Suppressor macrophage (primary cell): ENCODE measurements at regions not wholly inside any gene's neighbourhood (a gene's known extent, or its start where the extent isn't known, plus 50 kb on each side); places are given as distances from the start of the nearest gene placed in this dataset.

ENCODE experiments used
- DNase-seq, 4 experiments: peaks; one replicate each; pipeline ENCODE4 v3.0.0-alpha.2; 2020 to 2022

DNA sequence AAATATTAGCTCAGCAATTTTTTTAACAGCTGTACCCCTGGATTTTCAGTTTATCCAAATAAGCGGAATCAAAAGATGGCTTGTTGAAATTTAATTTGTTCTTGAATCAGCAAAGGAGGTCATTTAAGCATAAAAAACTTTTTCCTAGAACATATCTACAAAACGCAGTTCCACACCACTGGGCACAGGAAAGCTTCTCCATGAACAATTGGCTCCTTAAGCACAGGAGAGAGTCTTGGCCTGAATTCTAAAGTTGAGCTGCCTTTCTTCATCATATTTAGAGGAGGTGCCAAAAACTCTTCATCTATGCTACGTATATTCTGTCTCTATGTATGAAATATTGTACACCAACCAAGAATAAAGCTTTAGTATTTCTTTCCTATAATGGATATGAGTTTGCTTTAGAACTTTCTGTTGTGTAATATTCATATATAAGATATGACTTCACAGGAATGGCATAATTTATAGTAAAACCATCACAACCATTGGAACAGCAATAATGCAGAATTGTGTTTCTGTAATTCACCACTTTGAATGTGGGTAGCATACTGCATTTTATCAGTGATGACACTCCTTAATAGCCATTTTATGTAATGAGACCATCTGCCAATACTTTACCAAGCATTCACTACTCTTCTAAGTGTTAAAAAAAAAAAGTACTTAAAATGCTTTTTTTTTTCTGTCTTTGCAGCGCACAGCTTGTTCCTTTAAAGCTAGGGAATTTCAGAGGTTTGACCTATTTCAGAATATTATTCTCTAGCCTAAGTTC lies 263.7 kb downstream of the SLITRK6 start:
- DNase-seq = no peak

DNA sequence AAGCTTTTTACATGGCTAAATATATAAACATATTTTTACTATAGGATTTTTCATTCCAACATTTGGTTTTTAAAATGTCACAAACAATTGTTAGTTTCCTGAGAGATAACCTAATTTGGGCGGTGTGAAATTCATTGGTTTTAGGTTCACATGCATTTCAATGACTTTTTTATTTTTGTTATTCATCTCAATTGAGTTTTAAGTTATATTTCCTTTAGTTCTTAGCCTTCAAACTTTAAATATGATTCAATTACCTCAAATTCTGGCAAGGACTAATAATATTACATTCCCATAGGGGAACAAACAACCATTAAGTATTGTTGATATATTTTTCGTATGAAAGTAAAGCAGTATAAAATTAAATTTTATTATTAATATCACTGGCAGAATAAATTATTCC lies 265.3 kb downstream of the SLITRK6 start:
- no peak for DNase-seq

DNA sequence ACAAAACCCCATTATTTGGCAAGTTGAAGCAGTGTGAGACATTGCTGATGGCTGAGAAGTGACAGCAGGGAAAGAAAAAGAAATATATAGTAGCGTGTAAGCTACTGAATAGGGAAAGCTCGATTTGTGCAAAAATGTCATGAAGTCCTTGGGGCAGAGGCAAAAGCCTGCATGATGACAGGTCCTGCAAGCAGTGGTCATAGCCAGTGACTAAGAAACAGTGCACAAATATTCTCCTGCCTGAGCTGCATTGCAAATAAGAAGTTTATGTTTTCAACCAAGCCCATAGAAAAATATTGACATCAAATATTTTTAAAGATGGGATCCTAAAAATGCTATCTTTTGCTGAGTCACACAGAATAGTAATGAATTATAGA lies 270.0 kb downstream of the SLITRK6 start:
- no peak for DNase-seq

DNA sequence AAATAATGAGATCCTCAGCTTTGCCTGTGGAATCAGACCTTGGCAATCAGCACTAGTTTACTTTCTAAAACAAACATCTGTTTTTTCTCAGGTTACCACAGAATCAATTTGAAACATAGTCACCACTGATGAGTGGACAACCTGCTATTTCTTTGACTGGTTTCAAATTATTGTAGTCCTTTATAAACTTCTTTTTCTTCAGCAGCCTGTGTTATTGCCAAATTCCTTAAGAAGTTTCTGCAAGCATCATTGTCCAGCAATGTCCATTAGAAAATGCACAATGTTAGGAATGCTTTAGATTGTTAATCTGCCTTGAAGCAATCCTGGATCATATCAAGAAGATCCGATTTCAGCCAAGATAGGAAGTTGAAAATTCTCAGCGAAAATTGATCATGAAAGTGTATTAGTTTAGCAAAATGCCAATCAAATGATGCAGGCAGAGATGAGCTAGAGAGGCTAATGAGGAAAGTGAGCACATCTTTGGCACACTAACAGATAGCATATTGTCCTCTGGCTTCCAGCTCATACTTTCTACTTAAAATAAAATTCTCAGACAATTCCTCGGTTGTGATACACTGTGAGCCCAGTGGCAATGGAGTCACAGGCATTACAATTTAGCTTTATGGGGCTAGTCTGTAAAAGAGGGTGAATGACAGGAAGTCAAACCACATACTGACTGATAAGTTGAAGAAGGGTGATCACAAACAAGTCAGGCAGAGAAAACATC lies 270.6 kb downstream of the SLITRK6 start:
- DNase-seq = no peak

DNA sequence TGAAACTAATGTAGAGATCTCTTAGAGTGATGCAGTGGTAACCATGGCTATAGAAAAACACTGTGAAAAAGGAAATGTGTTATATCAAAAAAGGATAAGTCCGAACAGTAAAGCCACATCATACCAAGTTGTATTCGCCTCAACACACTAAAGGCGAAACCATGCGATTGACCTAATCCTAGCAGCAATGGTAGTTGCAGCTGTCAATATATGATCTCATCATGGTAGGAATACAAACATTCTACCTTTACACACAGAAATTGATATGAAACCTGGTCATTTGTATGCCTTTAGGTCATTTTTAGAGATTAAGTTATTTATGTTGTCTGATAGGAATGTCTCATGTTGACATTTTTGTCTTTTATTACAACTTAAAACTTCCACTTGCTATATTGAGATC lies 271.9 kb downstream of the SLITRK6 start:
- no peak for DNase-seq

DNA sequence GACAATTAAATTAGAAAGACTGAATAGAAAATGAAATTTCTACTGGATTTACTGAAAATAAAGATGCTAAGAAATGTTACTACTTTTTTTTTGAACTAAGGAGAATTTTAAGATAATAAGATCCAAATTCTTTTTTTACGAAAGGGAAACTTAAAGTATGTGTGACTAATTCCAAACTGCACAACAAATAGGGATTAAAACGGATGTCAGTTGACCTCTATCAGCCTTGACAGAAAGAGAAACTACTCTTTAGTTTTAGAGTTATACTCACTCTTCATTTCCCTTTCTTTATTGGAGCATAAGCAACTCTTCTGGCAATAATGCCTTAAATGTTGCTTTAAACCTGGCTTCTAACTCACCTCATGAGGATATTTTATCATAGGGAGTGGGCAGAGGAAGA lies 273.8 kb downstream of the SLITRK6 start:
- no peak for DNase-seq

DNA sequence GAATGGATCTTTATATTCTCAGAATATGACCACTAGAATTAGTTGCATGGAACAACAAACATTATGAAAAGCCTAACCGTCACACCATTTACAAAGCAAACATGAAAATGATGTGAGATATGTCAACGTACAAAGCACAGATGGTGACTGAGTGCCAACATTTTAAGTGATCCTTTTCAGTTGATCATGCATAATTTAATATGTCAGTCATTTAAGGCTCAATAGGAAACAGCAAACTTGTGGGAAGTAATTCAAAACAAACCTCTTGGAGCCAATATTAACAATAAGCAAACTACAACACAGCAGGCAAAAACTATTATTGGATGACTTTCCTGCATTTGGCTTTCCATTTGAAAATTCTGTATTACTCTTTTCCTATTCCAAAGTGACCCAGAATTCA lies 277.6 kb downstream of the SLITRK6 start:
- no peak for DNase-seq

DNA sequence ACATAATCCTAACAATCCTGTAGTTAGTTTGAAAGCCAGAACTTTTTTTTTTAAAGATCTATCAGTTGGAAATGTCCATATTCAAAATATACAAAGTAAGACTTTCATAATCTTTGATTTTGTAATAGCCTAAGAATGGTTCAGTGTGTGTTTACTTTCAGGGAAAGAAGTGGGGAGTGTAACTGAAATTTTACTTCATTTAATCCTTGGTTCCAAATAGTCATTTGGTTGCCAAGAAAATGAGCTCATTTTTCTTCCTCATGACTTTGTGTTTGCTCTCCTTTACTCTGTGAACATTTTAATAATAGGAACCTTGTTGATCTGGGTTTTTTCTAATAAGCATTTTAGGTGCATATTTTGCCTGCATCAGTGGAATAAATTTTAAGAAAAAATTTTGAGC lies 278.8 kb downstream of the SLITRK6 start:
- no peak for DNase-seq

DNA sequence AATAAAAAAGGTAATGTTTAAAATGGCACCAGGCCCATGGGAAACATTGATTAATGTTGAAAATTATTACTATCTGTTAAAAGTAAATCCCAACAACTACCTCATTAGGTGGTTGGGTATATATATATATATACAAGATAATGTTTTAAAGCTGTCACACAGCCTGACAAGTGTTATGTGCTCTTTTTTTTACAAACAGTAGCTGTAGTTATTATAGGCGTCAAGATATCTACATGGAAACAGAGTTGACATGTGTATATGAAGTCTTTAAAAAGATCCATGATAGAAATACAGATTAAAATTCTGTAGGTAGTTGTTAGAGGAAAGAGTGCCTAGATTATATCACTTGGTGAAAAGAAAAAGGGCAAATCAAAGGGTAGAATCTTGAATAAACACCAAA lies 279.9 kb downstream of the SLITRK6 start:
- no peak for DNase-seq

DNA sequence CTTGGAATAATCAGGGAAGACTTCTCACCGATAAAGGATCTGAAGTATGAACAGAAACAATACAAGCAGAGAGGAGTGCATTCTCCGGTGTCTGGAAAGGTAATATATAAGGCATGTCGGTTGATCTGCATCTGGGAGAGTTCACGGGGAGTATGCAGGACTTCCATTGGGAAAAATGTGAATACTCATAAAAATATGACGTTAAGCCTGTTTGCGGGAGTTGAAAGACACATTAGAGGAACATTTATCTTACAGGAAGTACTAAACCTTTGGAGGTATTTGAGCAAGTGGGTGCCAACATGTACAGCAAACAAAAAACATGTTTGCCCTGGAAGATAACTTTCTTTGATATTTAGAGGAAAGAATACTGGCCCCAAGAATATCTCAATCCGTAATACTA lies 286.8 kb downstream of the SLITRK6 start:
- no peak for DNase-seq

DNA sequence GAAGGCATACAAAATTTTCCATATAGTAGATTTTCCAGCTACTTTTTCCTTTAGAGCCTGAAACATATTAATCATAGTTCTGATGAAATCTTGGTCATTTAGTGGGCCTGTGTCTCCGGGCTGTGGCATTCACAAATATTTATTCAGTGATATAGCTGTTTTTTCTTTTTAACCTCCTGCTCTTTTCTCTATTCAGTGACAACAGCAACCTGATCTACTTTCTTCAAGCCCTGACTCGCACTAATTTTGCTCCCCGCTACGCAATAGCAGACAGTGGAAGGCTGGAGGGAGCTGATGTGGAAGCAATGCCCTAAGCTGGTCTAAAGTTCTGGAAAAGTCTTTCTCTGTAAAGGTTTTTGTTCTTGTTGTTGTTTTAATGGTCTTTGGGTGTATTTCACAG lies 289.7 kb downstream of the SLITRK6 start:
- DNase-seq = no peak

DNA sequence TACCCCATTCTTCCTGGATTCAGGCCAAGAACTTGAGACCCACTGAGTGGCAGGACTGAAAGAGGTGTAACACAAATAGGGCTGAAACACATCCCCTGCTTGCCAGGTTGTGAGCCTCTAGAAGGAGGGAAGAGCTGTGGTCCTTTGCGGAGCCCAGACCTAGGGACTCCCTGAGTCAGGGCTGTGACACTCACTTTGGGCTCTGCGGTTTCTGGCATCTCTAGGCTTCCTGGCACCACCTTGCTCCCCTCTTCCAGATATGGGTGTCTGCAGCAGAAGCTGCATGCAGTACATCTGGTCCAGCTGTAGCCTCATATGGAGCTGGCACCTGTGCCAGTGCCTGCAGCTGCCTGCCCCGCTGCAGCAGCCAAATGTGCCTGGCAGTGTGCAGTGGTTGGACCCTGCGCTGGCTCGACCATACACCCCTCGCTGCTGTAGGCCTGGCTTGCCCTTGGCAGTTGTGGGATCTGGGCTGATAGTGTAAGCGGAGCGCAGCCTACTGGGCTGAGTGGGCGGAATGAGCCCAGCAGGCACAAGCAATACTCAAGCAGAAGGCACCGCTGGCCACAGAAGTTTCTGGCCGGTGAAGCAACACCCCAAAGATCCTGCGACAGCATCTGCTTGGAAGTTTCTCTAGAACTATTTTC lies 290.4 kb downstream of the SLITRK6 start:
- no peak for DNase-seq

DNA sequence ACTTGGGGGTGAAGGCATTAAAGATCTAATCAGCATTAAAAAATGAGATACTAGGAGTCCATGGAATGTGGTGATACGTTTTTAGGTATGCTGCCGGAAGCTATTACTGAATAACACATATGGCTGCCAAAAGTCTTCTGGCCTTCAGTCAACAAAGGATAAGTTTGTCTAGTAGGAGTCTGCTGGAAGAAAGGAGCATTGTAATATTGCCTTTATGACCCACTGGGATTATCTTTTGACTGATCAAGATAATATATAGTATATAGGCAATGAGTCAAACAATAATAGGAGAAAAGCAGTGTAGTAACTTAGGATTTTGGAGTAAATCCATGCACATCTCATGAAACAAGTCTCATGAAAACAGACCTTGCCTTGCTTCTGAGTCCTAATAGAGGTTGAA lies 295.4 kb downstream of the SLITRK6 start:
- no peak for DNase-seq

DNA sequence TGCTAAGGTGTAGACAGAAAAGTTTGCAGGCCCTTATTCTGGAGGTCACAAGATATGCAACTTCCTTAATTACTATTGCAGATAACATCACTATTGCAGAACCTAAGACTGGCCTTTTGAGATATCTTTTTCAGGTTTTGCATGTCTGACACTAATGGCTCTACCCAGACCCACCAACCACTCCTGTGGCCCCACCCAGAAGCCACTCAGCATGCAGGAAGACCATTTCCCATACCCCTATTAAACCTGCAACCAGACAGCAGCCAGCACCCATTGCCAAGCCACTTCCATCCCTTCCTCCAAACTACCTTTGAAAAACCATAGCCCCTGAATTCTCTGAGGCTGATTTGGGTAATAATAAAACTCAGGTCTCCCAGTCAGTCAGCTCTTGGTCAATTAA lies 297.6 kb downstream of the SLITRK6 start:
- no peak for DNase-seq

DNA sequence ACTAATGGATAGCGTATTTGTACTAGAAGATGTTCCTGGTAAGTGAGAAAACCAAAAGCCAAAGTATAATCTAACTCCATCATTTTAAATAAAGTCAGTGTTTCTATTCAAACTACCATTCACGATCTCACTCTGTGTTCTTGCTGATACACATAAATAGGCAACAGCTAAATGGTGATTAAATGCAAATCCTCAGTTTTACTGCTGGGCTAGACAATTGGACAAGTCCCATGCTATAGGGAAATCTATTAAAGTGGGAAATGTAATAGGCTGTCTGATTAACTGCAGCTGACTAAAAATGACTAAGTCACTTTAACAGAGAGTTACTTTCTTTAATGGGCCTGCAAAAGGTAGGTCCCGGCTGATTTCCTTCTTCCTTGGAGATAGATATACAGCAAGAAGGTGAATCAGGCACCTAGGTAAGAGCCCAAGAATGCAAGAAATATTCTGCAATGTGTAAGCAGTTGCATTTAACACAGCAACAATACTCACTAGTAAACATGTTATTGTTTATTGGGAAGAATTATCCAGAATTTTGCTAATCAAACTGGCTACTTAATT lies 298.4 kb downstream of the SLITRK6 start:
- no peak for DNase-seq

DNA sequence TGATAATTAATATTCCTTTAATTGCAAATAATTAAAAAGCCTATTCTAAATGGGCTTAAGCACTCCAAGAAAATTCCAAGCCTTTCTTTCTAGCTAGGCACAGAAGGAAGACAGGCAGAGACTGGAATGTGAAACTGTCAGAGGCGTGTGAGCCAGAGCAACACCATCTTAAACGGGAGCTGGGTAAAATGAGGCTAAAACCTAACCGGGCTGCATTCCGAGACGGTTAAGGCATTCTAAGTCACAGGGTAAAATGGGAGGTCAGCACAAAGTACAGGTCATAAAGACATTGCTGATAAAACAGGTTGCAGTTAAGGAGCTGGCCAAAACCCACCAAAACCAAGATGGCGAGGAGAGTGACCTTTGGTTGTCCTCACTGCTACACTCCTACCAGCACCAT lies 300.4 kb downstream of the SLITRK6 start:
- DNase-seq = no peak

DNA sequence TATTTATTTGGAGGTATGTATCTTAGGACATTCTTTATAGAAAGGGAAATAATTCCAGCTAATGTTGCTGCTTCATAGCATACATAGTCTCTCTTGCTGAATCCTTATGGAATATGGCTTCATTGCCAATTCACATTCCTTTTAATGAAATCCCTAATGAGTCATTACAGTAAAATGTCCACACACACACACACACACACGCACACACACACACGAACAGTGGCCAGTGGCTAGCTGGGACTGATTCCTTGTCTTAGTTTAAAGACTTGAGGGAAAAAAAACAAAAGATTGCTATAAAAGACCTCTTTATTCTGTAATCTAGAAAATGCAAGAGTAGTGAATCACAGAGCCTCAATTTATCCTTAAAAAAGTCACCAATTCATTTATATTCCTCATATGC lies 301.6 kb downstream of the SLITRK6 start:
- no peak for DNase-seq

DNA sequence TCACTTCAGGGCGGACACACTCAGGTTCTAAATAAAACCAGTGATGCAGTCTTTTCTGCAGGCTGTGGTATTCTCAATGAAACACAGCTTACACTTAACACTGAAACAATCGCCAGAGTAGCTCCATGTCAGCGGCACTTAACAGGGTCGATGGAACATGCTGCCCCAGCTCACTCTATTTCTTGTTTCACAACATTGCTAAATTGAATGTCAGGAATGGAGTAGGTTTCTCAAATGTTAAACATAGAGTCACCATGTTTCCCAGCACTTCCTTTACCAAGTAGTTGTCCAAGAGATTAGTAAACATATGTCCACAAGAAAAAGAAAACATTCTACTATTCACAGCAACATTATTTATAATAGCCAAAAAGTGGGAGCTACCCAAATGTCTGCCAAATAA lies 306.9 kb downstream of the SLITRK6 start:
- no peak for DNase-seq

DNA sequence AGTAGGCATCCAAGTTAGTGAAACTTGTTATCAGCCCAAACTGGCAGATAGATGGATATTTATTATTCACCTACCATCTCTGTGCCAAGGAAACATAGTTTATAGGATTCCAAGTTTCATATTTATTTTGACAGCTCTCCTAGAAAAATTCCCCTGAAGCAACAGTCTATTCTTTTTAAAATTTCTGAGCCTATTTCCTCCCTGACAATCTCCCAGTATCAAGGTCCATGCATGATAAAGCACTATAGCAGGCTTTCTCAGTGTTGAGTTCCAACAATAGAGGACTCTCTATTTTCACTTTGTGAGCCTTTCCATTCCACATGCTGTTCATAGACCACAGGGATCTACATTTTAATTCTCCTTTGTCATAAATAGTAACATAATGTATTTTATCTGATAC lies 312.6 kb downstream of the SLITRK6 start:
- DNase-seq = no peak

DNA sequence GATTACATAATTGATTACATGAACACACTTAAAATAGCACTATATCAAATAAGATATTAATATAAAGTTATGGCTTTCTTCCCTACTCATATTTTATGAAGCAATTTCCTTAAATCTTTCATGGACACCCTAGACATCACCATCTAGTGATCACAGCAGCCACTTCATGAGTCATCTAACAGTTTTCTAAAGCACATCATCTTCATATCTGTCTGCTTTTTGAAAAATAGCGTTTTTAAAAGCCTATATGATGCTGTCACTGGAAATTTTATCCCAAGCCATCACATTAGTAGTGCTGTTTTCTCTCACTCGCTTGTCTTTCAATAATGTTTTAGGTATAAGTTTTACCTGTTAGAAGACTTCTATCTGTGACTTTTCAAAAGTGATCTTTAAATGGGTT lies 326.1 kb downstream of the SLITRK6 start:
- no peak for DNase-seq

DNA sequence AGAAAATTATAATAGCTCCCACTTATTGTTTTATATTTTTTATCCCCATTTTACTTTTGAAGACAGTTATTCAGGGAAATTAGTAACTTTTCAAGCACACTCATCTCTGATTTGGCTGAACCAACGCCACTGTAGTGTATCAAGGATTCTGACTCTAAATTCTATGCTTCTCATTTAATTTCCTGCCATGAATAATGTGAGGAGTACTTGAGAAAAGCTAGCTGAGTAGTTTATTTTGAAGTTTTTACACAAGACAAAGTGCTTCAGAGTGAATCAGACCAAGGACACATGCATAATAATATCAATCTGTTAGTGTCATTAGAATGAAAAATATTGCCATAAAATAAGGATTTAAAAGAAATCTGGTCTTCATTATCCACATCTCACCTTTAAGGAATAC lies 329.9 kb downstream of the SLITRK6 start:
- no peak for DNase-seq

DNA sequence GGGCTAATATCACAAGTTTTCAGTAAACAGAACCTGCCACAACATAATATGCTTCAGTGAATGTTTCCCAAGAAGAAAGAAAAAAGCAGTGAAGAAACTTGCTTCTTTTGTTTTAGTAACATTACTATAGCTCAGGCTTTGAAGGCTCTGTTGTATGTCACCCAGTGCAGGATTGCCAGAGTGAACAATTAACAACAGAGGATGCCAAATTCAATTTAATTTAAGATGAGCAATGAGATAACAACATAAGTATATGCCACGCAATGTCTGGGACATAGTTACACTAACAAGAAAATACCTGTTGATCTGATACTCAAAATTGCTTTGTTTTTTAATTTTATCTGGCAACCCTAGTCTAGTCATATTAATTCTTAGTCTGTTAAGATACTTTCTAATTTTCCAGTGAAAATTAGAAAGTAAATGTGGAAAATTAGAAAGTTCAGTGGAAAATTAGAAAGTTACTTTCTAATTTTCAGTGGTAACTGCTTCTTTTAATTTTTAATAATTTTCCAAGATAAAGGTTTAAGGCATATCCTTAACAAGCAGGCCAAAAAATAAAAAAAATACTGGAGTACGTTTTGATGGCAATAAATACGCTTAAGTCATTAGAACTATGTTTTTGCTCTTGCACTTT lies 336.3 kb downstream of the SLITRK6 start:
- no peak for DNase-seq

DNA sequence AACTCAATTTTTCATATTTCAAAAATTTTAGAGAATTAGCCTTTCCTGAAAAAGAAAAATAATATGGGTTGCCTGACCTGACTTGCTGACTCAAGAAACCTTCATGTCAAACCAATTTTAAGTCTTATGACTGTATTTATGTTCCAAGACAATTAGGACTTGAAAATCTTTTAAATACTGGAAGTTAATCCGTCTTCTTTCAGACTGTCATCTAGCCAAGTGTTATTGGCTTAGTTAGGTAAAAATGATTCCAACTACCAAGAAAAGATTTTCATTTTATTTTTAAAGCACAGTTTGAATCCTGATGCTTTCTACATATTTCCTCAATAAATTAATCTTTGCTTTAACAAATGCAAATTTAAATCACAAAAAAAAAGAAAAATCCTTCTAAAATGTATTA lies 337.6 kb downstream of the SLITRK6 start:
- no peak for DNase-seq
